GM18499 (cell line): ENCODE measurements at regions not wholly inside any gene's neighbourhood (a gene's known extent, or its start where the extent isn't known, plus 50 kb on each side); places are given as distances from the start of the nearest gene placed in this dataset.

Source experiments
- ATAC-seq: cut with Tn5 transposase; IDR thresholded peaks from one replicate; pipeline ENCODE4 v1.9.1; 2021; ENCODE audit warnings: moderate number of reproducible peaks; ENCODE audit not compliant: insufficient read depth, unreplicated experiment

- ATAC-seq: no peak
These were observed 72.8 kb upstream of the BOD1 start for GRCh38 chr5:173689171-173689736.

DNA sequence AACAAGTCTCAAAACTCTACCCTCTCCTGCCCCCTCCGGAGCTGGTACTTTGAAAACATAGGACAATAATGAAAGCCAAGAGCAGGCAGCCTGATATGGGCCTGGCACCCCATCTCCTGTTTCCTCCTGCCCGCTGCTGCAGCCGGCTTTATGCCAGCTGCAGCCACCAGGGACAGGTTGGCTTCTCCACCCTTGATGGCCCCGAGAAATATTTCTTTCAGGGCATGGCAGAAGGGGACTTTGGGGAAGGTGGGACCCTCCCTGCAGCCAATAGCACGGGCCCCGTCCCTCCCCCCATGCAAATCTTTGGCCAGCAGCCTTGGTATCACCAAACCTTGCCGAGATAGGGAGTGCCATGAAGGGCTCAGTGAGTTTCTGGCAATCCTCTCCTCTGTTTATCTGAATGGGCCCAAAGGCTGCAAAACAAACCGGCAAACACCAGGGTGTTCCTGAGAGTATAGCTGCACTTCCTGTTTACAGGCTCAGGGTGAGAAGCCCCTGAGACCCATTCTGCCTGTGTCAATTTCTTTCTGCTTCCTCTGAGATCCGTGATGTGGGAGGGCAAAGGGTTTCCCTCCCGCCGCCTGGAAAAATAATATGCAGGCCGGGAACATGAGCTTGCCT is 73.4 kb upstream of the BOD1 start:
- no peak for ATAC-seq

DNA sequence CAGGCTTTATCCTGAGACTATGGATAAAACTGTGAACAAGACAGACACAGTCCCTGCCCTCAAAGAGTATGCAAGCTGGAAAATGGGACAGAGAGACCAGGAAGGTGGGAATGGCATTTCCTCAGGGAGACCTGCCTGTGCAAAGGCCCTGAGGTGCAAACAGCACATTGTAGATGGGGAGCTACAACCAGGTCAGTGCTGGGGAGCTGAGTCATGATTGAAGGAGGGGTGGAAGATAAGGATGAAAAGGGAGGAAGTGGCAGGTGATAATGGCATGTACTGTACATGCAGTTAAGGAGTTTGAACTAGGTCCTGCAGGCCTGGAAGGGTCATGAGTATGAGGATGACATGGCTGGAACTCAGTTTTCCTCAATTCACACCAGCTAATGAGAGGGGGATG is 75.5 kb upstream of the BOD1 start:
- ATAC-seq: no peak

DNA sequence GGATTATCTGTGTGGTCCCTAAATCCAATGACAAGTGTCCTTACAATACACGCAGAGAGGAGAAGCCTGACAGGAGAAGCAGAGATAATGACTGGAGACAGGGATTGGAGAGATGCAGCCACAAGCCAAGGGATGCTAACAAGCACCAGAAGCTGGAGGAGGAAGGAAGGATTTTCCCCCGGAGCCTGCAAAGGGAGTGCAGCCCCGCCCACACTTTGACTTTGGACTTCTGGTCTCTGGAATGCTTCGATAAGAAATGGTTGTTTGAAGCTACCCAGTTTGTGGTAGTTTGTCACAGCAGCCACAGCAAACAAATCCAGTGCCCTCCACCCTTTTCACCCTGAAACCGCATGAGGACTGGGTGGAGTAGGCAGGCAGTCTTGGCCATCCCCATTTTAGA is 77.2 kb upstream of the BOD1 start:
- ATAC-seq: no peak

- no peak for ATAC-seq
These were observed 79.8 kb upstream of the BOD1 start for GRCh38 chr5:173696216-173696615.

DNA sequence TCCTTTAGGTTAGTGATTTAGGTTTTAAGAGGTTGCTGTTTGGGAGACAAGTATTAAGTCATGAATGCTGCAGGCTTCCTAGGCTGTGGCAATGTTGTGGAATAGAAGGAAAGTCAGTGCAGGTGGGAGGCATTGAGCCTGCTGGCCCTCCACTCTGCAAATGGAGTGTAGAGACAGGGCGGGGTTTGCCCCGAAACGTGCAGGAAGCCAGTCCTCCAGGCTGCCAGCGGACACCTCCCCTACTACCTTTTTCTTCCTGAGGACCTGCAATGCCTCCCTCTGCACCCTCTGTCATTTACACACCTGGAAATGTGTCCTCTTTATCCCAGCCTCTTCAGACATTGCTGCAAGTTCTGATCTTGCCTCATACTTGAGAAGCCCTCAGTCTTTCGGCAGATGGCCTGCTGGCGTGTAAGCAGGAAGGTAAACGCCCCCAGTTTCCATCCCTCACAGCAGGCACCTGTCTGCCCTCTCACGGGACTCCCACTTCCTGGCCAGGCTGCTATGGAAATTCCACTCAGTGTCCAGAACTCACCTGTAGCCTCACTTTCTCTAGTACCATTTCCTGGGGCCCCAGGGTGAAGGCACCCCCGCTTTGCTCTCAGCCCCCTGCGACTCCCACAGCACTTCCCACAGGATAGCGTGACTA is 81.6 kb upstream of the BOD1 start:
- ATAC-seq: no peak

DNA sequence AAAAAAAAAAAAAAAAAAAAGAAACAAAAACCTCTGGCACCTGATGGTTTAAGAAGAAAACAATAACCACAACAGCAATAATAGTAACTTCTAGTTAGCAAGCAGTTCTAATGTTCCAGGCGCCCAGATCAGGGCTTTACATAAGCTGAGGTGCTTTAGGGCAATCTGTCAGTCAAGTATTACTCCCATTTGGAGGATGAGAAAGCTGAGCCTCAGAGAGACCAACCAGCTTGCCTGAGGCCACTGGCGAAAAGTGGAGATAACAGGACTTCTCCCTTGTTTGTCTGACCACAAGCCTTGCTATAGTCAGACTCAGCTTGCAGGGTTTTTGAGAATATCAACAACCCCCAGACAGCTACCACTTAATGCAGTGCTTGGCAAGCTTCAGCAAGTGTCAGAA is 83.5 kb upstream of the BOD1 start:
- ATAC-seq: no peak

DNA sequence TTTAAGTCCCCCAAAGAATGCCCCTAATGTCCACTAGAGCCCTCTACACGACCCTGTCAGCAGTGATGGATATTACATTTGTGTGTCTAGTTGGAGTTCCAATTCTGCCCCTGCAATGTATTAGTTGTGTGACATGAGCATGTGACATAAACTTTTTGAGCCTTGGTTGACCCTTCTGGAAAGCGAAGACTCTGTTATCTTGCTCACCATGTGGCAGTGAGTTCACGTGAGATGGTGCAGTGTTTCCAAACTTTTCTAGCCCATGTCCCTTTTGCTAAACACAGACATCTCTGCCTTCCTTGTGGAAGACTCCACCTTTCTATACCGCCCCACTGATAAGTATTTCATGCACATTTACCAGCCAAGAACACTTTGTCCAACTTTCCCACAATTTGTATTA is 87.0 kb upstream of the BOD1 start:
- no peak for ATAC-seq

- ATAC-seq: no peak
These were observed 88.4 kb upstream of the BOD1 start for GRCh38 chr5:173704615-173705511.

DNA sequence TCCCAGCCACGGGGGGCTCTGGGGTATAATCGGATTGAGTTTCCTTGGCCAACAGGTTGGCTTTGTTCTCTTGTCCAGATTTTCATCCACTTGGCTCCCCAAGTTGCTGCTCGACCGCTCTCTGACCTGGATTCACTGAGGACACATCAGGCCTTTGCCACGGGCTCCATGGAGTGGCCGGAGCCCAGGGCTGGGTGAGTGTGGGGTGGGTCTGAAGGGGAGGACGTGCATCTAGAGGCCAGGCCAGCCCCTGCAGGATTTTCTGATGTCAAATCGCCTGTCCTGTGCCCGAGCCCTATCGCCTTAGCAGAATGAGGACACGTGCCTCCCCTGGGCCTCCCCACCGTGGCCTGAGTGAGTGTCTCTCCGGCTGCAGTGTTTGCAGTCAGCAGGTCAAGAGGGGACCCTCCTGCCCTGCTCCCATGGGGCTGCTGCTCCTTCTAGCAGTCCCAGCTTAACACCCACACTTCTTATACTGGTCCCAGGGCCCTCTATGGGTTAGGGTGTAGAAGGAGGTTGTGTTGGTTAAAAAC is 89.1 kb upstream of the BOD1 start:
- no peak for ATAC-seq

- ATAC-seq: no peak
These were observed 90.2 kb upstream of the BOD1 start for GRCh38 chr5:173706700-173707099.

DNA sequence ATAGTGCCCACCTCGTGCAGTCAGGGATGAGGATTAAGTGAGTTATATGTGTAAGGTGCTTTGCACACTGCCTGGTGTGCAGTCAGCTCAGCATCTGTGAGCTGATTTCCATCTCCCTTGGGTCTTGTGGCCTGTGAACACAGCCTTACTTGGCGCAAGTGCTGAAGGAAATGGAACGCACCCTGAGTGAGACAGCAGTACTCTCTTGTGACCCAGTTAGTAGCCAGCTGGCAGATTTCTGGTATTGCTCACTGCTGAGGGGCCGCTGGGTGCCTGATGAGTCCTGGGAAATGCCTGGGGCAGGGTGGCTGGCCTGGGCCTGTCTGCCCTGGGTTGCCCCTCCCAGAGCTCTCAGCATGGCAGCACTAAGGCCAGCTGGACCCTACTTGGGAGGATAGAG is 90.9 kb upstream of the BOD1 start:
- ATAC-seq: no peak

GRCh38 chr5:173709145-173709544 is 92.7 kb upstream of the BOD1 start:
- no peak for ATAC-seq

DNA sequence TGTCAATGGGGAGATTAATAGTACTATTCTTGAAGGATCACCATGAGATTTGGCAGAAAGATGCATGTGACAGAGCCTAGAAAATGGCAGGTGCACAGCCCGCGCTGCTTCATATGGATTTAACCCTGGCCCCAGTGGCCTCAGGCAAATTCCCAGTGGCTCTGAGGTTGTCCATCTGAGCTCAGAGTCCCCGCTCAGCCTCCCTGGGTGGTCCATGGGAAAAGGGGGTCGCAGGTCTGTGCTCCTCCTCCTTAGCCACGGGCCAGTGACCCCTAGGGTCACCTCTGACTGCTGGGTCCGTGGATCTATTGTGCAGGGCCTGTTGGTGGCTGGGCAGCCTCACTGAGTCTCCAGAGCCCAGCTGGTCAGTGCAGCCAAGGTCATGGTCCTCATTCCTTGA is 93.3 kb upstream of the BOD1 start:
- no peak for ATAC-seq

- ATAC-seq: no peak
These were observed 94.1 kb upstream of the BOD1 start for GRCh38 chr5:173710528-173710927.

GRCh38 chr5:173711466-173711865 is 95.0 kb upstream of the BOD1 start:
- ATAC-seq: no peak

GRCh38 chr5:173712609-173713175 is 96.2 kb upstream of the BOD1 start:
- no peak for ATAC-seq

- ATAC-seq: no peak
These were observed 98.3 kb upstream of the BOD1 start for GRCh38 chr5:173714551-173715428.

DNA sequence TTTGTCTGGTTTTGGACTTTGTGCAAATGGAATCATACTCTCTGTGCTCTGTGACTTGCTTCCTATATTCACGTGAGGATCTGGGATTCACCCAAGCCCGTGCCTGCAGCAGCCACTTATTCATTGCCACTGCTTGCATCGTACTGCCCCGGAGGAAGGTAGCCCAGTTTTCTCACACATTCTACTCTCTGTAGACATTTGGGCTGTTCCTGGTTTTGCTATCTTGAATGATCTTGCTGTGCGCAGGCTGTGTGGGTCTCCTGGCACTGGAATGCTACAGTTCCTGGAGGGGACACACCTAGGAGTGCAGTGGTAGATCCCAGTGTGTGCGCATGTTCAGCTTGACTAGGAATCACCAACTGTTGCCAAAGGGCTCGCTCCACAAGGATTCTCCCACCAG is 99.2 kb upstream of the BOD1 start:
- ATAC-seq: no peak
